ENCODE measurements at regions not wholly inside any gene's neighbourhood (a gene's known extent, or its start where the extent isn't known, plus 50 kb on each side); places are given as distances from the start of the nearest gene placed in this dataset.
"Not testable (repeated sequence)": the region's sequence is repeated elsewhere in the genome, so short reads cannot be mapped to it uniquely, and the experiment has no call there.

DNA sequence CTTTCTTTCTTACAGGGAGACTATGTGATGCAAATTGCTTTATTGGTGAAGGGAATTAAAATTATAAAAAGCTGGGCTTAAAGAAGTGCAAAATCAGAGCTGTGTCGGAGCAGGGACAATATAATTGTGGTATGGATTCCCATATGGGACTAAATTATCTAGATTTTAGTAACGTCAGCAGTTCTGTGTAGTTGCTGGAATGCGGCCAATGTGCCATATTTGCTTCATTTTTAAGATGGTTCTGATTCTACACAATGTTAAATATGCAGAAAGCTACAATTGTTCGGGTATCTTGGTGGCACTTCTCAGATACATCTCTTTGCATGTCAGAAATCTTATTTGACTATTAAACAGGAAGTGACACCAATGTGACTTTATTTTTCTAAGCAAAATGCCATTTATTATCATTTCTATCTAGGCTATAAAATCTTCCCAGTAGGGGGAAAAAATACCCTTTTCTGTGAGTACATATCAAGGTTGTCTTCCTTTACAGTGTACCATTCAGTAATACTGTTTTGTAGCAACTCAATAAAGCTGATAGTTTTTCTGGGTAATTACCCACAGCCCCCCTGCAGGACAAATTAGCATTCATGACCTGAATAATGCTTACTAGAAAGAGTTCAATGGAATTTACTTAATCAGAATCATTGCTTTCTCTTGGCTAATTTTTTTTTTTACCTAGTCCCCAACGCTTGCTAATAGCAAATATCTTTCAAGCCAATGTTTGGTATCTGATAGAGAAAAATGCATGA is 288.3 kb upstream of the ADGRL2 start:
- Mint-ChIP-seq H3K27me3 (ENCODE audit: low read depth in 3 of 3) (peaks cover 0 to 5% (median 0%) of the 10 kb centered on the region in 3 donors), H3K27ac (no peak overlapping the region), H3K9me3 (peaks cover 0 to 23% (median 3%) of the 10 kb centered on the region in 6 donors), H3K36me3 (no peaks in the 10 kb centered on the region), H3K4me1 (no peaks in the 10 kb centered on the region), H3K4me3 (no peak overlapping the region)
- no peak for DNase-seq

DNA sequence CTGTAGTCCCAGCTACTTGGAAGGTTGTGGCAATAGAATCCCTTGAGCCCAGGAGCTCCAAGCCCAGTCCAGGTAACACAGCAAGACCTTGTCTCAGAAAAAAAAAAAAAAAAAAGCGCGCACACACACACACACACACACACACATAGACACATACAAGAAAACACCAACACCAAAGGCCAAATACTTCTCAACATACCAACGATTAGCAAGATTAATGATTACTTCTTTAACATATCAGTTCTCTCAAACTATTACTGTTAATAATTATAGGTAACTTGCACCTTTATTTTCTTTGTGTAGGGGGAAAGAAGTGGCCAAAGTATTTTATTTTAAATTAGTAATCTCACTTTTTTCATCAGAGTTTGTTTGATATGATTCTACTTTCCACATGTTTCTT is 289.5 kb upstream of the ADGRL2 start:
- DNase-seq = no peak
- H3K36me3 Mint-ChIP-seq = no peaks in the 10 kb centered on the region
- no peak overlapping the region for H3K27ac Mint-ChIP-seq
- H3K27me3 Mint-ChIP-seq (ENCODE audit: low read depth in 3 of 3) = peaks cover 0 to 5% (median 0%) of the 10 kb centered on the region in 3 donors
- peaks cover 0 to 22% (median 4%) of the 10 kb centered on the region in 6 donors for H3K9me3 Mint-ChIP-seq
- no peaks in the 10 kb centered on the region for H3K4me1 Mint-ChIP-seq
- no peak overlapping the region for H3K4me3 Mint-ChIP-seq

DNA sequence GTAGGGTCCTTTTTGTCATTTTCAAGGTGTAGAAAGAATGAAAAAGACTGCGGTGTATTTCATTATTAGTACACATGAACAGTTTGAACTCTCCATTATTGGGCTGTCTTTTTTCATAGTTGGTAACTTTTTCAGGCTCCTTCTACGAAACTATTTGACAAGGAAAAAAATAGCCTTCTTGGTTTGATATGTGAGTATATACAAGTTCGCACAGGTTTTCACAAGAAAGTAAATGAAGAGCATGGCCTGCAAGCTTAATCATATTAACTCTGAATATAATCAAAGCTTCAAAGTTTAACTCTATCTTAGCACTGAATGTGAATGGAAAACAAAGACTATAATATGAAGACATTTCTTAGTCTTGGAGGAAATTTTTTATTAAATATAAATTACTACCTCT is 290.0 kb upstream of the ADGRL2 start:
- H3K4me3 Mint-ChIP-seq = no peak overlapping the region
- H3K36me3 Mint-ChIP-seq = no peaks in the 10 kb centered on the region
- peaks cover 0 to 27% (median 4%) of the 10 kb centered on the region in 6 donors for H3K9me3 Mint-ChIP-seq
- no peak overlapping the region for H3K27ac Mint-ChIP-seq
- H3K4me1 Mint-ChIP-seq = no peaks in the 10 kb centered on the region
- peaks cover 0 to 5% (median 0%) of the 10 kb centered on the region in 3 donors for H3K27me3 Mint-ChIP-seq (ENCODE audit: low read depth in 3 of 3)
- no peak for DNase-seq

DNA sequence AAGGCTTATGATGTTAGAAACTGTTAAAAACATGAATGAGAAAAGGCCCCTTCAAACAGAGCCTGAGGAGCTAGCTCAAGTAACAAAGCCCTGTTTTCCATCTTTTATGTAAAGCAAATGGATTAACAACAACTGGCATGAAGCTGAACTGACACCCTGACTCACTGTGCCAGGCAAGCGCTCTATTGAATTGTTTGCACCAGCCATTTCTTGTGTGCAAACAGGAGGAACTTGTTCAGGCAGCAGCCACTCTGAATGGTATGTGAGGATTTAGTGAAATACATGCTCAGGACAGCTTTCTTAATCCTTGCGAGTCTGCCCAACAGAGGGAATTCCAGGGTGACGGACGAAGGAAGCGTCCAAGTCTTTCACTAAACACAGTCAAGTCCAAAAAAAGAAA is 291.1 kb upstream of the ADGRL2 start:
- H3K9me3 Mint-ChIP-seq = peaks cover 0 to 29% (median 4%) of the 10 kb centered on the region in 6 donors
- peaks cover 0 to 5% (median 0%) of the 10 kb centered on the region in 3 donors for H3K27me3 Mint-ChIP-seq (ENCODE audit: low read depth in 3 of 3)
- no peak overlapping the region for H3K4me3 Mint-ChIP-seq
- no peak for DNase-seq
- no peak overlapping the region for H3K27ac Mint-ChIP-seq
- H3K4me1 Mint-ChIP-seq = no peaks in the 10 kb centered on the region
- H3K36me3 Mint-ChIP-seq = no peaks in the 10 kb centered on the region

DNA sequence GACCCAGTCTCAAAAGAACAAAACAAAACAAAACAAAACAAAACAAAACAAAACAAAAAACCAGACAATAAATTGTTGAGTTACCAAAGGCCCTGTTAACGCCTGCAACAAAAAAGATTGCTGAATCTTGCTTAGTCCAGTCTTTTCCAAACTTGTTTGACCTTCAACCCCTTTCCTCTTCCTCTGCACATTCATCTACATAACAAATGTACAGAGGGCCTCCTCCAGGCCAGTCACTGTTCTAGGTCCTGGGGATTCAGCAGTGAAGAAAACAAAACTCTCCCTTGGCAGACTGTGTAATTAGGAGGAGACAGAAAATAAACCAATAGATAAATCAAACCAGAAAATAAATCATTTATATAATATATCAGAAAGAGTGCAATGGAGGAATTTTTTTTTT is 294.0 kb upstream of the ADGRL2 start:
- H3K27me3 Mint-ChIP-seq (ENCODE audit: low read depth in 3 of 3) = no peaks in the 10 kb centered on the region
- H3K36me3 Mint-ChIP-seq = no peaks in the 10 kb centered on the region
- no peaks in the 10 kb centered on the region for H3K4me1 Mint-ChIP-seq
- DNase-seq = no peak
- no peak overlapping the region for H3K4me3 Mint-ChIP-seq
- H3K9me3 Mint-ChIP-seq = peaks cover 0 to 20% (median 4%) of the 10 kb centered on the region in 6 donors
- no peak overlapping the region for H3K27ac Mint-ChIP-seq

DNA sequence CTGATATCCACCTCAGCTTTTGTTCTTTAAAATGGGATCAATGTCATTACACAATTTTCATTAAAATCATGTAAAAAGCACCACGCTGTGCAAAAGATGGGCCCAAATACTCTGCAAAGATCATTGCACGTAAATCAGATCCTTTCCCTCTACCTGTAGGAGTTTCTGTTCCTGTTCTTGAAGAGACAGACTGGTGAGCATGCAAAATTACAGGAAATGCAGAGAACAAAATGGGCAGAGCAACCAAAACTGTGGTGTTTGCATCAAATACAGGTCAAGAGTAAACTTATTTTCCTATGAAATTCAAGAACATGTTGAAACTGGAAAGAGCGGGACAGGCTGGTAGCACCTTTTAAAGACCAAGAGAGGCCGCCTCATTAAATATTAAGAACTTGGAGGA is 294.9 kb upstream of the ADGRL2 start:
- no peak for DNase-seq
- Mint-ChIP-seq H3K36me3 (no peaks in the 10 kb centered on the region), H3K9me3 (peaks cover 0 to 25% (median 5%) of the 10 kb centered on the region in 6 donors), H3K27ac (no peak overlapping the region), H3K4me3 (no peak overlapping the region), H3K27me3 (ENCODE audit: low read depth in 3 of 3) (no peaks in the 10 kb centered on the region), H3K4me1 (no peaks in the 10 kb centered on the region)

DNA sequence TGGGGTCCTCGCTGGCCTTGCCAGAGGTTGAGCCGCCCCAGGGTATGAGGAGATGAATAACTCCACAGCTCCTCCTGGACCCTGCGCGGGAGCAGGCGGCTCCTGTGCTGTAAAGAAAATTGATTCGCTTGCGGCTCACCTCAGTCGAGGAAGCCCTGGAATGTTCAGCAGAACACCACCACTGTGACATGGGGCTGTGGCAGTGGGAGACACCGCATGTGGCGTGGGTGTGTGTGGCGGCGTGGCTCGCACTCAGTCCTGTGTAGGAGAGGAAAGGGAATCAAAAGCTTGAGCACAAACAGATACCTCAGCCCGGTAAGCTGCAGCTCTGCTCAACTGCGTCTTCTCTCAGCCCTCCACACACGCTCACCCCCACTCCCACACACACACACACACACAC is 295.9 kb upstream of the ADGRL2 start:
- H3K9me3 Mint-ChIP-seq = peaks cover 0 to 27% (median 5%) of the 10 kb centered on the region in 6 donors
- H3K27ac Mint-ChIP-seq; H3K36me3 Mint-ChIP-seq; H3K4me3 Mint-ChIP-seq; DNase-seq; H3K27me3 Mint-ChIP-seq (ENCODE audit: low read depth in 3 of 3); H3K4me1 Mint-ChIP-seq: not testable (repeated sequence)

DNA sequence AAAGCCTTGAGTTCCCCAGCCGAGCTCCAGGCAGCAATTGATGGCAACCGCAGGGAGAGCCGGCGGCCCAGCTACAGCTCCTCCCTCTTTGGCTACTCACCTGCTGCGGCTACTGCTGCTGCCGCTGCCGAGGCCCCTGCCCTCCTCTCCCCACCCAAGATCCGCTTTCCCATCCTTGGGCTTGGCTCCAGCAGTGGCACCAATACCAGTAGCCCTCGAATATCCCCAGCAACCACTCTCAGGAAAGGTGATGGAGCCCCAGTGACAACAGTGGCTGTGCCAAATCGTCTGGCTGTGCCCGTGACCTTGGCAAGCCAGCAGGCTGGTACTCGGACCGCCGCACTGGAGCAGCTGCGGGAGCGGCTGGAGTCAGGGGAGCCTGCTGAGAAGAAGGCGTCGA is 298.0 kb upstream of the ADGRL2 start:
- not testable (repeated sequence) for H3K36me3 Mint-ChIP-seq; H3K27me3 Mint-ChIP-seq (ENCODE audit: low read depth in 3 of 3); DNase-seq; H3K27ac Mint-ChIP-seq; H3K4me3 Mint-ChIP-seq; H3K4me1 Mint-ChIP-seq
- H3K9me3 Mint-ChIP-seq = peaks cover 0 to 17% (median 5%) of the 10 kb centered on the region in 6 donors

DNA sequence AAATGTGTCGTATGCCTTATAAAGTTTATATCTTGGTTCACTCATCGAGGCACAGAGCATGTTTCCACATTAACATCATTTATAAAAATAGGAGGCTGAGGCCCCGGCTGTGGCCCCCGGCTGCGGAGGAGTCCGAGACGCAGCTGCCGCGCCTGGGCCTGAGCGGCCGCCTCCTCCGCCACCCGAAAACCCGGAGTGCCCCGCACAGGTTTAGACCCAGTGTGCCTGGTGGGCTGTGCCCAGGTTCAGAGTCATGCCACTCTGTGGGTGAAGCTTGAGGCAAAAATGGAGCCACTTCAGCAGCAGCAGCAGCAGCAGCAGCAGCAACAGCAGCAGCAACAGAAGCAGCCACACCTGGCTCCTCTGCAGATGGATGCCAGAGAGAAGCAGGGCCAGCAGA is 299.2 kb upstream of the ADGRL2 start:
- H3K4me1 Mint-ChIP-seq; H3K27ac Mint-ChIP-seq; H3K27me3 Mint-ChIP-seq (ENCODE audit: low read depth in 3 of 3); H3K4me3 Mint-ChIP-seq; H3K36me3 Mint-ChIP-seq; DNase-seq: not testable (repeated sequence)
- peaks cover 0 to 23% (median 5%) of the 10 kb centered on the region in 6 donors for H3K9me3 Mint-ChIP-seq

DNA sequence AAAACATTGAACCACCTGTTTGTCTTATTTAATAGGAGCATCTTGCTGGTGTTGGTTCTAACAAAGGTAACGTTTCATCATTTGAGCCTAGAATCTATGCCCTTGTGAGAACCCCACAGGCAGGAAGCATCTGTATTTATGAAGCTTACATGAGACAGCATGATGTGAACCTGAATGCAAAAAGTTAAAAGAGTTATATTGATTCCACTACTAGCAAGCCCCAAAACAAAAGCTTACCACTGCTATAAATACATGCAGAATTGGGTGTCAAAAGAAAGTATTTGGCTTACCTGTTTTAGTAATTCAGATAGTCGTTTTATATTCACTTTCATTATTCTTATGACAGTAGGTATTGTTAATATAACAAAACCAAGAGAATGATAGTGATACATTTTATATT is 301.2 kb upstream of the ADGRL2 start:
- Mint-ChIP-seq H3K36me3 (no peaks in the 10 kb centered on the region), H3K27ac (no peak overlapping the region), H3K9me3 (peaks cover 0 to 27% (median 4%) of the 10 kb centered on the region in 6 donors), H3K4me1 (no peaks in the 10 kb centered on the region), H3K27me3 (ENCODE audit: low read depth in 3 of 3) (no peaks in the 10 kb centered on the region), H3K4me3 (no peak overlapping the region)
- DNase-seq = no peak

DNA sequence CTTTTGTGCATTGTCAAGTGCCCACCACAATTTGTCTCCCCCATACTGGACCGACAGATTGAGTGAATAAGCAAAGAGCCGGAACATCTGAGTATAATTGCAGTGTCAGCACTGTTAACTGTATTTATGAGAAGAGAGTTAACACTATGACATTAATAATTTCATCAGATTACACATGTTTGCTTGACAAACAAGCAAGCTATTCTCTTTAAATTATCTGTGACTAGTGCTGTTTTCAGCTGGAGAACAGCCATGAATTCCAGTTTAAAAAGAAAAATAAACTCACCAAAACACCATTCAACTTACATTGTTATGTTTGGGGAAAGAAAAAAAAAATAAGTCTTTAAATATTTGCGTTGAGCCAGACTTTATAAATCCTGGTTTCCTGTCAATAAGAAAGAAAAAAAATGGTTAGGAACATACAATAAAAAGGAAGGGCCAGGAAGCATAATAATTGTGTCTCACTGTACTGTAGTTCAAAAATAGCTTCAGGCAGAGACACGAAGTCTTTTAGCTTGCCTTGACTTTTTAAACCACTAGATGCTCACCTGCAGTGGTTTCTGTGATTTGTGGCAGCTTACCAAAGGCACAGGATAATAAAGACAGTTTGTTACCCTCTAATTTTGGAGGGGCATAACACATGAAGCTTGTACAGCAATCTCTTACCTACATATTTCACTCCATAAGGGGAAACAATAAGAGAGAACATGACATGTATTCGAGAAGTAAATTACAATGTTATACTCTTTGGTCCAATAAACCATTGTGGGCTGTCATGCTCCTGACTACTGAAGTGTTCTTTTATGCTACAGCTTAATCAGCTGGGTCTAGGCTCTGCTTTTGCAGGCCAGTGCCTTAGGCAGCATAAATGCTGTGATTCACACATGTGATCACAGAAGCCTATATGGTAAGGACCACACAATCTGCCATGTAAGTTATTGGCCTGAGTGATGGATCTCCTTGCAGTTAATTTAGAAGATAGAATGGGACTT is 302.0 kb upstream of the ADGRL2 start:
- Mint-ChIP-seq H3K9me3 (peaks cover 0 to 27% (median 3%) of the 10 kb centered on the region in 6 donors), H3K4me3 (no peak overlapping the region), H3K36me3 (no peaks in the 10 kb centered on the region), H3K27me3 (ENCODE audit: low read depth in 3 of 3) (no peaks in the 10 kb centered on the region), H3K27ac (no peak overlapping the region), H3K4me1 (no peaks in the 10 kb centered on the region)
- no peak for DNase-seq

DNA sequence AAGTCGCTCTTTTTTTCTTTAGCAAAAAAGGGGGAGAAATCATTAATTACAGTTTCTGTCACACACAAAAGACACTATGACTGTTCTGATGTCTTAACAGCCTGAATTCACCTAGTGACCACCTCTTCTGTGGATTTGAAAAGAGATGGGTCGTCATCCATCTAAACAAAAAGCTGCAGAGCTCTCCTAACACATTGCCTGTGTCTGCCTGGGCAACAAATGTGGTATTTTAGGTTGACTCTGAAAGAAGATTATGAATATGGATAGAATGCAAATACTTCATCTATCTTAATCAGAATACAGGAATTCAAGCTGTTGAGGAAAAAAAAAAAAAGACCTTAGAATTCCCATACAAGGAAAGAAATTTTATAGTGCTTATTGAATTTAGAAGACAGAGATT is 304.4 kb upstream of the ADGRL2 start:
- DNase-seq = no peak
- peaks cover 3 to 39% (median 4%) of the 10 kb centered on the region in 6 donors for H3K9me3 Mint-ChIP-seq
- no peaks in the 10 kb centered on the region for H3K27me3 Mint-ChIP-seq (ENCODE audit: low read depth in 3 of 3)
- H3K36me3 Mint-ChIP-seq = no peaks in the 10 kb centered on the region
- H3K27ac Mint-ChIP-seq = no peak overlapping the region
- H3K4me3 Mint-ChIP-seq = no peak overlapping the region
- H3K4me1 Mint-ChIP-seq = no peaks in the 10 kb centered on the region

DNA sequence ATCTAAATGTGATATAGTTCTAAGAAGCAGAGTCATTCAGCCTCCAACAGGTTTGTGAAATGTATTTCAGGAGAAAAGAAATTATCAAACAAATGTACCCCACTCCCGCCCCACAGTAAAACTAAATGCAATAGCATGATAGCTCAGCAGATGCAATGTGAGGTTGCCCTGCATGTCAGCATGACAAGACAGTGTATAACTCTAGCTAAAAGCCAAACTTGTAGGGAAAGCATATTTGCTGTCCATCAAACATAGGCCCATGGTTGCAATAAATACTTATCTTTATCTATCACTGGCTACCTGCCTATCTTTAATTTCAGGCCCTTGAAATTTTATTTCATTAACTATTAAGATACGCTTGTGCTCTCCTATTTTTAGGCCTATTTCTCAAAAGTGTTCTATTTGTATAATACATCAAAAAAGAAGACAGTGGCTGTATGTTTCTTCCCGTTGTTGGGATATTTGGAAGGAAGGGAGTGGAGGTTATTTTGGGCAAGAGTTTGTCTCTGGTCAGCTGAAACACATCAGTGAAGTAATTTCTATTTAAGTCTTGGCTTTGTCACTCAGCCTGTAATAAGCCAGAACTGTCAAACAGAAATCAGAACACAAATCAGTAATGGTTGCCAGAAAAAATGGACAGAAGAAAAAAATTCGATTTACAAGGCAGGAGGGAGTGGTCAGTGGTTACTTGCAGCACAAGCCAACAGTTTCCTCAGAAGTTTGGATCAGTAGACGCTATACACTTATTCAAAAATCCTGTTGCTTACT is 307.4 kb upstream of the ADGRL2 start:
- Mint-ChIP-seq H3K27me3 (ENCODE audit: low read depth in 3 of 3) (peaks cover 0 to 3% (median 0%) of the 10 kb centered on the region in 3 donors), H3K9me3 (peaks cover 3 to 50% (median 12%) of the 10 kb centered on the region in 6 donors), H3K36me3 (no peaks in the 10 kb centered on the region), H3K4me1 (no peaks in the 10 kb centered on the region), H3K27ac (no peak overlapping the region), H3K4me3 (no peak overlapping the region)
- no peak for DNase-seq
